Mammary epithelial cell (primary cell): ENCODE measurements at regions not wholly inside any gene's neighbourhood (a gene's known extent, or its start where the extent isn't known, plus 50 kb on each side); places are given as distances from the start of the nearest gene placed in this dataset.

Source experiments
- EZH2 ChIP-seq: IDR thresholded peaks from 2 replicates; pipeline ENCODE4 v1.6.1; 2012; ENCODE audit warnings: low read length, inconsistent platforms, borderline replicate concordance
- TF ChIP-seq, protein P1 (sequence below), 2 donors: IDR thresholded peaks in 1 of 2; conservative IDR thresholded peaks in 1 of 2; 2 replicates each; pipeline ENCODE4 v1.5.1; 2011 to 2012; ENCODE audit warnings: inconsistent platforms in 2 of 2, low read length in 2 of 2, mild to moderate bottlenecking in 2 of 2, control low read depth in 1 of 2, low read depth in 1 of 2; ENCODE audit not compliant: insufficient read depth in 1 of 2; ENCODE audit errors: extremely low read depth in 1 of 2

DNA sequence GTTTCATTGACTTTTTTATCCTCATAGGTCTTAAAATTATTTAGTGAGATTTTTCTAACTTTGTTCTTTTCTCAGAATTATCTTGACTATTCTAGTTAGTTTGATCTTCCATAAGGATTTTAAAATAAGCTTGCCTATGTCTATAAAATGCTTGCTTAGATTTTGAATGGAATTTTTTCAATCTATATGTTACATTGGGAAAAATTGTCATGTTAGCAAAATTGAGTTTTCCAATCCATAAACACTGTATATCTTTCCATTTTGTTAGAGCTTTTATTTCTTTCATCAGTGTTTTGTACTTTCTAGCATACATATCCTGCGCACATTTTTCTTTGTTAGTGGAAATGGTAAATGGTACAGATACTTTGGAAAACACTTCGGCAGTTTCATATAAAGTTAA is 312.9 kb downstream of the PDHA2 start:
- TF ChIP-seq, protein P1, sequence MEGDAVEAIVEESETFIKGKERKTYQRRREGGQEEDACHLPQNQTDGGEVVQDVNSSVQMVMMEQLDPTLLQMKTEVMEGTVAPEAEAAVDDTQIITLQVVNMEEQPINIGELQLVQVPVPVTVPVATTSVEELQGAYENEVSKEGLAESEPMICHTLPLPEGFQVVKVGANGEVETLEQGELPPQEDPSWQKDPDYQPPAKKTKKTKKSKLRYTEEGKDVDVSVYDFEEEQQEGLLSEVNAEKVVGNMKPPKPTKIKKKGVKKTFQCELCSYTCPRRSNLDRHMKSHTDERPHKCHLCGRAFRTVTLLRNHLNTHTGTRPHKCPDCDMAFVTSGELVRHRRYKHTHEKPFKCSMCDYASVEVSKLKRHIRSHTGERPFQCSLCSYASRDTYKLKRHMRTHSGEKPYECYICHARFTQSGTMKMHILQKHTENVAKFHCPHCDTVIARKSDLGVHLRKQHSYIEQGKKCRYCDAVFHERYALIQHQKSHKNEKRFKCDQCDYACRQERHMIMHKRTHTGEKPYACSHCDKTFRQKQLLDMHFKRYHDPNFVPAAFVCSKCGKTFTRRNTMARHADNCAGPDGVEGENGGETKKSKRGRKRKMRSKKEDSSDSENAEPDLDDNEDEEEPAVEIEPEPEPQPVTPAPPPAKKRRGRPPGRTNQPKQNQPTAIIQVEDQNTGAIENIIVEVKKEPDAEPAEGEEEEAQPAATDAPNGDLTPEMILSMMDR (conservative IDR thresholded peaks at IDR 0.05 in 1 of 2, IDR thresholded peaks at IDR 0.05 in 1 of 2; ENCODE audit: extremely low read depth in 1 of 2, insufficient read depth in 1 of 2, low read depth in 1 of 2, low read length in 2 of 2) = no peak
- TF ChIP-seq EZH2 = no peak
